GM13977 (cell line): ENCODE measurements at regions not wholly inside any gene's neighbourhood (a gene's known extent, or its start where the extent isn't known, plus 50 kb on each side); places are given as distances from the start of the nearest gene placed in this dataset.

Experiments
- DNase-seq: peaks from one replicate; pipeline ENCODE4 v3.0.0; 2012; ENCODE audit warnings: low spot score
- in situ Hi-C: fragments of 300-500 bp; cut with MboI; formaldehyde crosslinking; loops from one replicate; pipeline ENCODE4 v1.12.0; 2022; ENCODE audit warnings: low sequenced_read_pairs, low pct_unique_long_range_greater_than_20kb, mixed read lengths, inconsistent platforms; ENCODE audit not compliant: unreplicated experiment
- TF ChIP-seq, protein P1 (sequence below): IDR thresholded peaks from 2 replicates; pipeline ENCODE4 v1.5.1; 2012; ENCODE audit warnings: mild to moderate bottlenecking, control low read depth; ENCODE audit not compliant: insufficient read depth; ENCODE audit errors: extremely low read depth, missing control alignments

DNA sequence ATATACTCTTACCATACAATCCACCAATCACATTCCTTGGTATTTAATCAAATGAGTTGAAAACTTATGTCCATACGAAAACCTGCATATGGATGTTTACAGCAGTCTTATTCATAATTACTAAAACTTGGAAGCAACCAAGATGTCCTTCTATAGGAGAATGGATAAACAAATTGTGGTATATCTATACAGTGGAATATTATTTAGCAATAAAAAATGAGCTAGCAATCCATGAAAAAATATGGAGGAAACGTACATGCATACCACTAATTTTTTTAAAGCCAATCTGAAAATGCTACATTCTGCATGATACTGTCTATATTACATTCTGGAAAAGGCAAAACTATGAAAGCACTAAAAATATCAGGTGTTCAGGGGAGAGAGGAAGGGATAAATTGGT lies 73.9 kb upstream of the LPP start:
- DNase-seq: no peak
- TF ChIP-seq, protein P1, sequence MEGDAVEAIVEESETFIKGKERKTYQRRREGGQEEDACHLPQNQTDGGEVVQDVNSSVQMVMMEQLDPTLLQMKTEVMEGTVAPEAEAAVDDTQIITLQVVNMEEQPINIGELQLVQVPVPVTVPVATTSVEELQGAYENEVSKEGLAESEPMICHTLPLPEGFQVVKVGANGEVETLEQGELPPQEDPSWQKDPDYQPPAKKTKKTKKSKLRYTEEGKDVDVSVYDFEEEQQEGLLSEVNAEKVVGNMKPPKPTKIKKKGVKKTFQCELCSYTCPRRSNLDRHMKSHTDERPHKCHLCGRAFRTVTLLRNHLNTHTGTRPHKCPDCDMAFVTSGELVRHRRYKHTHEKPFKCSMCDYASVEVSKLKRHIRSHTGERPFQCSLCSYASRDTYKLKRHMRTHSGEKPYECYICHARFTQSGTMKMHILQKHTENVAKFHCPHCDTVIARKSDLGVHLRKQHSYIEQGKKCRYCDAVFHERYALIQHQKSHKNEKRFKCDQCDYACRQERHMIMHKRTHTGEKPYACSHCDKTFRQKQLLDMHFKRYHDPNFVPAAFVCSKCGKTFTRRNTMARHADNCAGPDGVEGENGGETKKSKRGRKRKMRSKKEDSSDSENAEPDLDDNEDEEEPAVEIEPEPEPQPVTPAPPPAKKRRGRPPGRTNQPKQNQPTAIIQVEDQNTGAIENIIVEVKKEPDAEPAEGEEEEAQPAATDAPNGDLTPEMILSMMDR: no peak
- in situ Hi-C loops: no loop called here

DNA sequence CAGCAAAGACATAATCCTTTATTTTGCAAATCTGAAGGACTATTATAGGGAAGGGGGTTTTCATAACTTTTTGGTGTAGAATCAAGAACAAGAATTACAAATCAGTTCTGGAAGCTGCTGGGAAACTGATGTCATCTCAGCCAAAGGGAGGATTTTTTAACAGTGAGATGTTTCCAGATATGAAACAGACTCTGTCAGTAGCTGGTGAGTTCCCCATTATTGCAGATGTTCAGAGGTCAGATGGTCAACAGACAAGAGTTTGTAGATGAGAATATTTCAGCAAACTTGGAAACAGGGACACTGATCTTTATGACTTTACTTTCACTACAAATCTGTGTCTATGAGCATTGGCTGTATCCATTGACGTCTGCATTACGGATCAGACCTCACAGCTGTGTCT lies 71.9 kb upstream of the LPP start:
- no peak for DNase-seq
- in situ Hi-C loops: no loop called here
- TF ChIP-seq, protein P1: no peak

DNA sequence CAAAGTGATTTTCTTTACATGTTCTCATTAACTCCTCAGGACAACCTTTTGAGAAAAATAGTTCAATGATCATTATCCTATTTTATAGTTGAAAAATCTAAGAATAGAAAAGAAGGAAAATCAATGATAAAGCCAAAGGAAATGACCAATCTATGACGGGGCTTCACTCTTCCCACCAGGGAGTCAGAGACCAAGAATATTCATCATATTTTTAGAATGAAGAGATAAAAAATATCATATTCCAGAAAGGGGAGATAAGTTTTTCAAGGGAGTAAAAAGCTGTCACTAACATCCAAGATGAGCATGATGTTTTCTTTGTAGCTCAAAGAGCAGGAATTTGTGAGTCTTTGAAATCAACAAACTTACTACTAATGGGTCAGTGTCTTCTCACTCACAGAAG lies 71.5 kb upstream of the LPP start:
- in situ Hi-C loops: no loop called here
- DNase-seq: no peak
- TF ChIP-seq, protein P1: no peak

GRCh38 chr3:188083011-188083410 lies 70.9 kb upstream of the LPP start:
- TF ChIP-seq, protein P1: no peak
- in situ Hi-C loops: no loop called here
- DNase-seq: no peak

- DNase-seq: no peak
- TF ChIP-seq, protein P1: no peak
- in situ Hi-C loops: no loop called here
Measured at GRCh38 chr3:188084752-188085583, 69.0 kb upstream of the LPP start.

- DNase-seq: no peak
- TF ChIP-seq, protein P1: no peak
- in situ Hi-C loops: no loop called here
Measured at GRCh38 chr3:188085584-188086560, 68.1 kb upstream of the LPP start.
